HEK293 (cell line): ENCODE measurements at regions not wholly inside any gene's neighbourhood (a gene's known extent, or its start where the extent isn't known, plus 50 kb on each side); places are given as distances from the start of the nearest gene placed in this dataset.

Experiments
- CTCF ChIA-PET: fragments of 350-600 bp; formaldehyde crosslinking; extraction: SDS; loops from one replicate; lab custom pipeline; 2021; ENCODE audit warnings: antibody characterized with exemption; lab: Yijun Ruan, JAX
- POLR2A ChIA-PET: fragments of 300-600 bp; formaldehyde crosslinking; extraction: SDS; loops from one replicate; lab custom pipeline; 2020; ENCODE audit warnings: antibody characterized with exemption, inconsistent platforms; lab: Yijun Ruan, JAX
- H3K27ac ChIP-seq: fragments of 200-500 bp; sonication (Bioruptor generic); 2 replicates; pipeline ENCODE4 v1.5.1; 2014; ENCODE audit warnings: low read depth, low read length, control low read depth, inconsistent platforms; ENCODE audit errors: extremely low read depth
- H3K36me3 ChIP-seq, 2 experiments: fragments of 200-500 bp in 1 of 2; sonication (Bioruptor generic) in 1 of 2; 1 replicate in 1 of 2; 2 replicates in 1 of 2; pipeline ENCODE4 v1.5.1; 2014 to 2017; ENCODE audit warnings: inconsistent platforms in 2 of 2, low read length in 2 of 2; ENCODE audit not compliant: control insufficient read depth in 2 of 2, insufficient read depth in 1 of 2
- H3K4me1 ChIP-seq: fragments of 200-500 bp; sonication (Bioruptor generic); 2 replicates; pipeline ENCODE4 v1.5.1; 2014; ENCODE audit warnings: mild to moderate bottlenecking, low read length, inconsistent platforms; ENCODE audit not compliant: control insufficient read depth, insufficient read depth
- H3K4me3 ChIP-seq: 2 replicates; pipeline ENCODE4 v1.5.1; 2011; ENCODE audit warnings: low read depth, mild to moderate bottlenecking, control low read depth, low read length, moderate library complexity
- H3K9me3 ChIP-seq: fragments of 200-500 bp; sonication (Bioruptor generic); 2 replicates; pipeline ENCODE4 v1.5.1; 2014; ENCODE audit warnings: low read depth, low read length, inconsistent platforms; ENCODE audit not compliant: control insufficient read depth, insufficient read depth
- BCL11B ChIP-seq: fragments of 450-650 bp; formaldehyde crosslinking; IDR thresholded peaks from 2 replicates; pipeline ENCODE4 v1.5.1; 2016; ENCODE audit warnings: low read depth, missing biosample characterization, missing genetic modification characterization
- EGR2 ChIP-seq: fragments of 450-650 bp; formaldehyde crosslinking; IDR thresholded peaks from 2 replicates; pipeline ENCODE4 v1.5.1; 2016; ENCODE audit warnings: low read depth, missing biosample characterization, missing genetic modification characterization
- KLF1 ChIP-seq: fragments of 450-650 bp; formaldehyde crosslinking; IDR thresholded peaks from 2 replicates; pipeline ENCODE4 v1.5.1; 2016; ENCODE audit warnings: missing biosample characterization, missing genetic modification characterization
- OVOL3 ChIP-seq: fragments of 450-650 bp; formaldehyde crosslinking; IDR thresholded peaks from 2 replicates; pipeline ENCODE4 v1.5.1; 2016; ENCODE audit warnings: missing biosample characterization, missing genetic modification characterization
- PRDM4 ChIP-seq: fragments of 450-650 bp; formaldehyde crosslinking; IDR thresholded peaks from 2 replicates; pipeline ENCODE4 v1.5.1; 2017; ENCODE audit warnings: missing biosample characterization, missing genetic modification characterization
- RBAK ChIP-seq: fragments of 450-650 bp; formaldehyde crosslinking; IDR thresholded peaks from 2 replicates; pipeline ENCODE4 v1.5.1; 2016; ENCODE audit warnings: missing biosample characterization, missing genetic modification characterization
- SCRT2 ChIP-seq: fragments of 450-650 bp; formaldehyde crosslinking; IDR thresholded peaks from 2 replicates; pipeline ENCODE4 v1.5.1; 2016; ENCODE audit warnings: missing biosample characterization, missing genetic modification characterization
- SP7 ChIP-seq: fragments of 450-650 bp; formaldehyde crosslinking; IDR thresholded peaks from 2 replicates; pipeline ENCODE4 v1.5.1; 2016; ENCODE audit warnings: missing biosample characterization, missing genetic modification characterization
- ZBTB48 ChIP-seq: fragments of 450-650 bp; formaldehyde crosslinking; IDR thresholded peaks from 2 replicates; pipeline ENCODE4 v1.5.1; 2016; ENCODE audit warnings: missing biosample characterization, missing genetic modification characterization
- ZBTB6 ChIP-seq: fragments of 450-650 bp; formaldehyde crosslinking; IDR thresholded peaks from 2 replicates; pipeline ENCODE4 v1.5.1; 2017; ENCODE audit warnings: missing biosample characterization, missing genetic modification characterization
- ZFP69B ChIP-seq: fragments of 450-650 bp; formaldehyde crosslinking; IDR thresholded peaks from 2 replicates; pipeline ENCODE4 v1.5.1; 2016; ENCODE audit warnings: missing biosample characterization, missing genetic modification characterization
- ZNF16 ChIP-seq: fragments of 450-650 bp; formaldehyde crosslinking; IDR thresholded peaks from 2 replicates; pipeline ENCODE4 v1.5.1; 2016; ENCODE audit warnings: low read depth, missing biosample characterization, missing genetic modification characterization
- ZNF184 ChIP-seq: fragments of 450-650 bp; IDR thresholded peaks from 2 replicates; pipeline ENCODE4 v1.5.1; 2018; ENCODE audit warnings: missing biosample characterization, mild to moderate bottlenecking, missing genetic modification characterization
- ZNF239 ChIP-seq: fragments of 450-650 bp; formaldehyde crosslinking; IDR thresholded peaks from 2 replicates; pipeline ENCODE4 v1.5.1; 2016; ENCODE audit warnings: missing biosample characterization, missing genetic modification characterization
- ZNF292 ChIP-seq: fragments of 450-650 bp; formaldehyde crosslinking; IDR thresholded peaks from 2 replicates; pipeline ENCODE4 v1.5.1; 2016; ENCODE audit warnings: low read depth, missing biosample characterization, missing genetic modification characterization, borderline replicate concordance
- ZNF366 ChIP-seq: fragments of 450-650 bp; formaldehyde crosslinking; conservative IDR thresholded peaks from 2 replicates; pipeline ENCODE4 v1.5.1; 2016; ENCODE audit warnings: missing biosample characterization, missing genetic modification characterization
- ZNF391 ChIP-seq: fragments of 450-650 bp; formaldehyde crosslinking; IDR thresholded peaks from 2 replicates; pipeline ENCODE4 v1.5.1; 2016; ENCODE audit warnings: low read depth, missing biosample characterization, missing genetic modification characterization, borderline replicate concordance
- ZNF423 ChIP-seq: fragments of 450-650 bp; formaldehyde crosslinking; IDR thresholded peaks from 2 replicates; pipeline ENCODE4 v1.5.1; 2016; ENCODE audit warnings: missing biosample characterization, missing genetic modification characterization
- ZNF549 ChIP-seq: fragments of 450-650 bp; IDR thresholded peaks from 2 replicates; pipeline ENCODE4 v1.5.1; 2018; ENCODE audit warnings: missing biosample characterization, missing genetic modification characterization, mild to moderate bottlenecking, inconsistent platforms, moderate library complexity
- ZNF561 ChIP-seq: fragments of 450-650 bp; IDR thresholded peaks from 2 replicates; pipeline ENCODE4 v1.5.1; 2018; ENCODE audit warnings: missing biosample characterization, missing genetic modification characterization, borderline replicate concordance
- ZNF76 ChIP-seq: fragments of 450-650 bp; formaldehyde crosslinking; IDR thresholded peaks from 2 replicates; pipeline ENCODE4; 2016; ENCODE audit warnings: low read depth, missing biosample characterization, missing genetic modification characterization, borderline replicate concordance
- ZNF791 ChIP-seq: fragments of 450-650 bp; formaldehyde crosslinking; IDR thresholded peaks from 2 replicates; pipeline ENCODE4 v1.5.1; 2016; ENCODE audit warnings: missing biosample characterization, missing genetic modification characterization
- ZNF792 ChIP-seq: fragments of 450-650 bp; formaldehyde crosslinking; IDR thresholded peaks from 2 replicates; pipeline ENCODE4 v1.5.1; 2016; ENCODE audit warnings: missing biosample characterization, missing genetic modification characterization
- ZSCAN16 ChIP-seq: fragments of 450-650 bp; formaldehyde crosslinking; IDR thresholded peaks from 2 replicates; pipeline ENCODE4 v1.5.1; 2016; ENCODE audit warnings: missing biosample characterization, missing genetic modification characterization
- ZSCAN4 ChIP-seq: fragments of 450-650 bp; formaldehyde crosslinking; IDR thresholded peaks from 2 replicates; pipeline ENCODE4 v1.5.1; 2017; ENCODE audit warnings: missing biosample characterization, missing genetic modification characterization
- ZSCAN5A ChIP-seq: fragments of 450-650 bp; formaldehyde crosslinking; IDR thresholded peaks from 2 replicates; pipeline ENCODE4 v1.5.1; 2016; ENCODE audit warnings: missing biosample characterization, missing genetic modification characterization

GRCh38 chr1:221631556-221631955, 110.3 kb downstream of the DUSP10 start:
- no peak overlapping the region for H3K27ac ChIP-seq
- TF ChIP-seq ZNF16 (tag by site-specific recombination), result no peak
- TF ChIP-seq KLF1 (tag by site-specific recombination), result no peak
- TF ChIP-seq, all 188 proteins: peak for 0
- H3K4me3 ChIP-seq, result no peak overlapping the region
- POLR2A ChIA-PET, result no interaction called here
- H3K9me3 ChIP-seq, result no peaks in the 10 kb centered on the region
- CTCF ChIA-PET, result no interaction called here
- H3K4me1 ChIP-seq, result no peaks in the 10 kb centered on the region
- no peaks in the 10 kb centered on the region for H3K36me3 ChIP-seq

- no peaks in the 10 kb centered on the region for H3K36me3 ChIP-seq
- POLR2A ChIA-PET, result interaction anchor here (0.5 kb wide), 1 partner anchor 349 kb away, joined by 6 read pairs; no protein-coding TSS in a partner anchor
- TF ChIP-seq SP7 (tag by site-specific recombination) (no peak), ZFP69B (tag by site-specific recombination) (no peak), ZNF76 (tag by site-specific recombination) (no peak), ZNF561 (tag by site-specific recombination) (no peak), ZNF791 (no peak), ZNF549 (tag by site-specific recombination) (no peak), ZNF292 (tag by site-specific recombination) (no peak), PRDM4 (tag by site-specific recombination) (no peak), OVOL3 (tag by site-specific recombination) (no peak), ZBTB6 (tag by site-specific recombination) (no peak), ZSCAN16 (tag by site-specific recombination) (no peak), ZNF391 (no peak), EGR2 (tag by site-specific recombination) (no peak), BCL11B (no peak)
- TF ChIP-seq, all 188 proteins: peak for 0
- CTCF ChIA-PET, result no interaction called here
- no peak overlapping the region for H3K4me3 ChIP-seq
- no peaks in the 10 kb centered on the region for H3K4me1 ChIP-seq
- no peak overlapping the region for H3K27ac ChIP-seq
- H3K9me3 ChIP-seq, result no peaks in the 10 kb centered on the region
Measured at GRCh38 chr1:221632072-221632471, 109.8 kb downstream of the DUSP10 start.

- Histone ChIP-seq H3K4me1 (no peaks in the 10 kb centered on the region), H3K36me3 (no peaks in the 10 kb centered on the region), H3K4me3 (no peak overlapping the region), H3K27ac (no peak overlapping the region), H3K9me3 (no peaks in the 10 kb centered on the region)
- CTCF ChIA-PET, result no interaction called here
- POLR2A ChIA-PET, result no interaction called here
- no peak for TF ChIP-seq KLF1 (tag by site-specific recombination)
- TF ChIP-seq ZSCAN5A, result no peak
- TF ChIP-seq ZNF423 (tag by site-specific recombination), result no peak
- TF ChIP-seq ZSCAN4 (tag by site-specific recombination), result no peak
- no peak for TF ChIP-seq RBAK (tag by site-specific recombination)
- no peak for TF ChIP-seq ZNF792 (tag by site-specific recombination)
- no peak for TF ChIP-seq SCRT2 (tag by site-specific recombination)
- TF ChIP-seq ZBTB48 (tag by site-specific recombination), result no peak
- TF ChIP-seq ZNF239, result no peak
- TF ChIP-seq ZNF366 (tag by site-specific recombination), result no peak
- no peak for TF ChIP-seq ZNF791
- no peak for TF ChIP-seq ZNF184 (tag by site-specific recombination)
Measured at GRCh38 chr1:221633841-221634409, 108.0 kb downstream of the DUSP10 start.
